SJSA1 (cell line): ENCODE measurements at regions not wholly inside any gene's neighbourhood (a gene's known extent, or its start where the extent isn't known, plus 50 kb on each side); places are given as distances from the start of the nearest gene placed in this dataset.

Source experiments
- DNase-seq, 2 experiments: peaks; one replicate each; pipeline ENCODE4 v3.0.0-alpha.2; 2015 to 2020; ENCODE audit warnings: low spot score in 2 of 2, low read depth in 1 of 2
- H3K27ac ChIP-seq: fragments of 250-450 bp; sonication (Bioruptor Pico); 2 replicates; pipeline ENCODE4 v1.5.1; 2020; ENCODE audit warnings: mild to moderate bottlenecking, moderate library complexity
- H3K27me3 ChIP-seq: fragments of 250-450 bp; sonication (Bioruptor Pico); replicated peaks from 2 replicates; pipeline ENCODE4 v1.5.1; 2020; ENCODE audit warnings: mild to moderate bottlenecking, moderate library complexity
- H3K36me3 ChIP-seq: fragments of 250-450 bp; sonication (Bioruptor Pico); 2 replicates; pipeline ENCODE4 v1.5.1; 2020; ENCODE audit warnings: mild to moderate bottlenecking
- H3K4me1 ChIP-seq: fragments of 250-450 bp; sonication (Bioruptor Pico); replicated peaks from 2 replicates; pipeline ENCODE4 v1.6.1; 2021; ENCODE audit warnings: mild to moderate bottlenecking
- H3K4me3 ChIP-seq: fragments of 250-450 bp; sonication (Bioruptor Pico); 2 replicates; pipeline ENCODE4 v1.5.1; 2020; ENCODE audit warnings: mild to moderate bottlenecking
- H3K9me3 ChIP-seq: fragments of 250-450 bp; sonication (Bioruptor Pico); replicated peaks from 2 replicates; pipeline ENCODE4 v1.5.1; 2020; ENCODE audit warnings: mild to moderate bottlenecking

- Histone ChIP-seq H3K4me3 (no peak overlapping the region), H3K9me3 (no peaks in the 10 kb centered on the region), H3K4me1 (no peaks in the 10 kb centered on the region), H3K27me3 (no peaks in the 10 kb centered on the region), H3K27ac (no peak overlapping the region), H3K36me3 (no peaks in the 10 kb centered on the region)
- no peak for DNase-seq
These were observed 86.1 kb downstream of the RAP2A start for GRCh38 chr13:97520061-97520460.

DNA sequence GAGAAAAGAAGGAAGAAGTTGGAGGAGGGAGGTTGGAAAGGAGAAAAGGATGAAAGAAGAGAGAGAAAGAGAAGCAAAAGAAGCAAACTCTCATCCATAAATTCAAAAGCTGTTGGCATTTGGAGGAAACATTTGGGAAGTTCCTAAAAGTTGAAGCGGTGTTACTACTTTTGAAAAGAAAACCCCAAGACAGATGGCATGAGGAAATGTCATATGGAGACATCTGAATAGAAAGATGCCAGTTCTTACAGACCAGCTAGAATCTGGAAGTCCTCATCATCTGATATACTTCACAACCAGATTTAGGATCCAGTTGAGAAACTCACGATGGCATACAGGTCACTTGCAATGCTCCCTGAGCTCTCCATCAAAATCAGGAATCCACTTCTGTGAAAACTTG lies 86.9 kb downstream of the RAP2A start:
- Histone ChIP-seq H3K4me3 (no peak overlapping the region), H3K36me3 (no peaks in the 10 kb centered on the region), H3K4me1 (no peaks in the 10 kb centered on the region), H3K27me3 (no peaks in the 10 kb centered on the region), H3K27ac (no peak overlapping the region), H3K9me3 (no peaks in the 10 kb centered on the region)
- no peak for DNase-seq

- Histone ChIP-seq H3K27ac (no peak overlapping the region), H3K9me3 (no peaks in the 10 kb centered on the region), H3K27me3 (no peaks in the 10 kb centered on the region), H3K4me1 (no peaks in the 10 kb centered on the region), H3K4me3 (no peak overlapping the region), H3K36me3 (no peaks in the 10 kb centered on the region)
- no peak for DNase-seq
These were observed 87.8 kb downstream of the RAP2A start for GRCh38 chr13:97521726-97522125.

- Histone ChIP-seq H3K27me3 (no peaks in the 10 kb centered on the region), H3K36me3 (no peaks in the 10 kb centered on the region), H3K4me3 (no peak overlapping the region), H3K27ac (no peak overlapping the region), H3K4me1 (no peaks in the 10 kb centered on the region), H3K9me3 (no peaks in the 10 kb centered on the region)
- no peak for DNase-seq
These were observed 88.3 kb downstream of the RAP2A start for GRCh38 chr13:97522243-97522642.

DNA sequence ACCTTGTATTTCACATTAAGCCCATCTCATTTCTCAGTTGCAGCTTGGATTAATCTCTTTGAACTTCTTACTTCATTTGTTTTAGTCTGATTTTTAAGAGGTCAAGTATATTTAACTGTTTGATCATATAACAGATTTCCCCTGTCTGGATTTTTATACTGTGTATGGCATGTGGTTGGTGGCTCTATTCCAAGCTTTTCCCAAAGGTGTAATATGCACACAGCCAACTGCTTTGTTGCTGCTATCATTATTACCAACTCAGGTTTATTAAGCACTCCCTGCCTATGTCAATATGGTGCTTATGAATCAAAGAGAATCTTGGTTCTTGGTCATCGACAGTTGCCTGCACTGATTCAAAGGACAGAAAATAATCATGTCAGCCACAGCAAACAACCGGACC lies 92.6 kb downstream of the RAP2A start:
- Histone ChIP-seq H3K27me3 (no peaks in the 10 kb centered on the region), H3K9me3 (no peaks in the 10 kb centered on the region), H3K36me3 (no peaks in the 10 kb centered on the region), H3K27ac (no peak overlapping the region), H3K4me3 (no peak overlapping the region), H3K4me1 (no peaks in the 10 kb centered on the region)
- no peak for DNase-seq

DNA sequence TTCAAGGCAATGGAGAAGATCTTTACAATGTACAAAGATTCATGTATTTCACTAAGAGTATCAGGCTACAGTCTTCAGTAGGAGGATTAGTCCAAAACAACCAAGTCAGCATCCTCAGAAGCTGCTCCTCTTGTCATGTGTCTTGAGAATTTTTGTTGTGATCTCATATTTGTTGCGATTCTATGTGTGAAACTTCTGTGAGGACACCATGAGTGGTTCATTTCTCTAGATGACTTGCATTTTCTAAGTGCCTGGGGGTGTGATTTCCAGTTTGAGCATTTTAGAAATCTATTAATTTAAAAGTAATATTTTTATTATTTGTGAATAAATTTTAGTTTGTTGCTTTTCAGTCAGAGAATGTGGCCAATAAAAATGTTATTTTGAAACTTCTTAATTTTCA lies 94.5 kb downstream of the RAP2A start:
- H3K27ac ChIP-seq: no peak overlapping the region
- DNase-seq: no peak
- no peaks in the 10 kb centered on the region for H3K9me3 ChIP-seq
- H3K4me1 ChIP-seq: no peaks in the 10 kb centered on the region
- H3K36me3 ChIP-seq: no peaks in the 10 kb centered on the region
- H3K27me3 ChIP-seq: no peaks in the 10 kb centered on the region
- H3K4me3 ChIP-seq: no peak overlapping the region

- Histone ChIP-seq H3K36me3 (no peaks in the 10 kb centered on the region), H3K27ac (no peak overlapping the region), H3K9me3 (no peaks in the 10 kb centered on the region), H3K4me3 (no peak overlapping the region), H3K27me3 (no peaks in the 10 kb centered on the region), H3K4me1 (no peaks in the 10 kb centered on the region)
- no peak for DNase-seq
These were observed 100.6 kb downstream of the RAP2A start for GRCh38 chr13:97534540-97534939.

GRCh38 chr13:97535614-97536013 lies 101.6 kb downstream of the RAP2A start:
- DNase-seq: no peak

DNA sequence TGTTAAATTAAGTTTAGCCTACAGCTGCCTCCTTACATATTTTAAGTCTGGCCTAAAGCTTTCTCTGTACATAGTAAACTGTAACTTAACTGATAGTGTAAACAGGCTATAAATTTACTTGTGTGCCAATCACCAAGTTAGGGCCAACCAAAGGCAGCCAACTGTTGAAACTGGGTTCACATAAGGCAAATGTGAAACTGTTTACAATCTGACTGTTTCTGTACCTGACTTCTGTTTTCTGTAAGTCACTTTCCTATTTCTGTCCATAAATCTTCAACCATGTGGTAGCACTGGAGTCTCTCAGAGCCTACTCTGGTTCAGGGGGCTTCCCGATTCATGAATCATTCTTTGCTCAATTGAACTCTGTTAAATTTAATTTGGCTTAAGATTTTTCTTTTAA lies 103.1 kb downstream of the RAP2A start:
- H3K27me3 ChIP-seq: no peaks in the 10 kb centered on the region
- DNase-seq: no peak

More at GRCh38 chr13:97535614-97536013, 101.6 kb downstream of the RAP2A start:
- H3K4me1 ChIP-seq: no peaks in the 10 kb centered on the region
- H3K27me3 ChIP-seq: no peaks in the 10 kb centered on the region
- H3K9me3 ChIP-seq: no peaks in the 10 kb centered on the region
- no peaks in the 10 kb centered on the region for H3K36me3 ChIP-seq
- H3K27ac ChIP-seq: no peak overlapping the region
- no peak overlapping the region for H3K4me3 ChIP-seq

DNA sequence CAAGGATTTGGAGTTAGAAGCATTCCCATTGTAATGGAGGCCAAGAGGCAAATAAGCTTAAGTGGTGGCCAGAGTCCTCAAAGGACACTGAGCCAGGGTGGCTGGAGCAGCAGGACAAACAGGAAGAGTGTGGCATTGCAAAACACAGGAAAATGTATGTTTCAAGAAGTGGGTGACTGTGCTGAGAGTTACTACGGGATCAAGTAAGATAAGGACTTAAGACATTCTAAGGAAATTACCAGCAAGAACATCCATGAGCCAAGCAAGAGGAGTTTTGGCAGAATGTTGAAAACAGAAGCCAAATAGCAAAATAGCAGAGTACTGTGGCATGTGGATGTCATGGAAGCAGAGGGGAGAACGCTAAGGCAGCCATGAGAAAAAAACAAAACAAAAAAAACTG lies 104.2 kb downstream of the RAP2A start:
- Histone ChIP-seq H3K27me3 (no peaks in the 10 kb centered on the region), H3K9me3 (no peaks in the 10 kb centered on the region), H3K27ac (no peak overlapping the region), H3K4me3 (no peak overlapping the region), H3K4me1 (no peaks in the 10 kb centered on the region), H3K36me3 (no peaks in the 10 kb centered on the region)
- DNase-seq: no peak

More for the DNA sequence above, 103.1 kb downstream of the RAP2A start:
- no peak overlapping the region for H3K27ac ChIP-seq
- H3K36me3 ChIP-seq: no peaks in the 10 kb centered on the region
- no peak overlapping the region for H3K4me3 ChIP-seq
- H3K4me1 ChIP-seq: no peaks in the 10 kb centered on the region
- H3K9me3 ChIP-seq: no peaks in the 10 kb centered on the region

DNA sequence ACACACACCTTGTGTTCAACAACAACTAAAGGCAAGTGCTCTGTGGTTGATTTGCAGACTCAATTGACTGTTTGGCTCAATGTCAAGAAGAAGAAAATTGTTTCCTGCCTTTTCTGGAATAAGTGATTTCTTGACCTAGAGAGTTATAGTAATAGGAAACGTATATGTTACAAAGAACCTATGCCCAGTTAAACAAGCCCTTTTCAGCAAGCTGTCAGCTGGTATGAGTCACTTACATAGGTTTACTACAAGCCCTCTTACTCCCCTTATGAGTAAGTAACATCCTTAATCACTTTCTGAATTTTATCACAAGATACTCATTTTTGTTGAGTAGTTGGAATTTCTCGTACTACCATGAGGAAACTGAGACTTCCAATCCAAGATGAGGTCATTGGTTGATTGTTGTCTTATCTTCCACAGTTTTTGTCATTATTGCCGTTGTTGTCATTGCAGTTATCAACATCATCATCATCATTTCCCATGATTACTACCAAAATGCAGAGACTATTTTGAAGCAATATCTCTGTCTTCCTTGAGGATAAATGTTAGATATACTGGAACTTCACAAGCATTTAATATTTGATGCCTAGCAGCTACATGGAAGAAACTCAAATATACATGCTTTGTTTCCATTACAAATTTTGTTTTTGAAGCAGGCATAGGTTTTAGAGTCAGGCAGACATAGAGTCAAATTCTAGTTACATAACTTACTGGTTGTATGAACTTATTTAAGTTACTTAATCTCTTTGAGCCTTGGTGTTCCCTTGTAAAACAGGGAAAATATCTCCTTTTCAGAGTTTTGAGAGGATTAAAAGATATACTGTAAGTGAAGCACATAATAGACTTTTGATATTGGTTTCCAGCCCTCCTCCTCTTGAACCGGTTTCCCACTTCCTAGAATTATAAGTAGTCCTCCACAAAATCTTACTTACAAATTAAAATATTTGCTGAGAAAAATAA lies 106.0 kb downstream of the RAP2A start:
- Histone ChIP-seq H3K4me1 (no peaks in the 10 kb centered on the region), H3K27me3 (no peaks in the 10 kb centered on the region), H3K27ac (no peak overlapping the region), H3K4me3 (no peak overlapping the region), H3K36me3 (no peaks in the 10 kb centered on the region), H3K9me3 (no peaks in the 10 kb centered on the region)
- no peak for DNase-seq

DNA sequence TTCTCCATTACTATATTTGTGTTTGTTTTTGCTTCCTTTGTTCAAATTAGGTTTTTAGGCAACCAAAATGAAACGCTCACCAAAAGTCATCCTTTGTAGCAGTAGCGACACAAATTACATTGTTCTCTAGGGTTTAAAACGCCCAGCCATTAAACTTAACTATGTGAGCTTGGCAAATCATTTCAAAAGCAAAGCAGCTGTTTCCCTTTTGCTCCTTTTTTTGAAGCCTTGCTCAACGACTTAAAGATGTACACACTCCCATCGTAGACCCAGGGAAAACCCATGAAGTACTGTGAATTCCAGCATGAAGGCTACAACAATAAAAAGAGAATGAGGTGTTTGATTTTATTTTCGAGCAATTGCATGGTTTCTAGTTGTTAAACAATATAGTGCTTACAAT lies 106.7 kb downstream of the RAP2A start:
- Histone ChIP-seq H3K4me1 (no peaks in the 10 kb centered on the region), H3K27ac (no peak overlapping the region), H3K36me3 (no peaks in the 10 kb centered on the region), H3K4me3 (no peak overlapping the region), H3K27me3 (no peaks in the 10 kb centered on the region), H3K9me3 (no peaks in the 10 kb centered on the region)
- DNase-seq: no peak

GRCh38 chr13:97542102-97542685 lies 108.2 kb downstream of the RAP2A start:
- Histone ChIP-seq H3K4me3 (no peak overlapping the region), H3K27ac (no peak overlapping the region), H3K36me3 (no peaks in the 10 kb centered on the region), H3K9me3 (no peaks in the 10 kb centered on the region), H3K27me3 (no peaks in the 10 kb centered on the region), H3K4me1 (no peaks in the 10 kb centered on the region)
- DNase-seq: no peak

GRCh38 chr13:97544031-97544765 lies 110.2 kb downstream of the RAP2A start:
- no peaks in the 10 kb centered on the region for H3K36me3 ChIP-seq
- H3K27me3 ChIP-seq: no peaks in the 10 kb centered on the region
- H3K27ac ChIP-seq: no peak overlapping the region
- no peaks in the 10 kb centered on the region for H3K9me3 ChIP-seq
- H3K4me3 ChIP-seq: no peak overlapping the region
- no peaks in the 10 kb centered on the region for H3K4me1 ChIP-seq
- no peak for DNase-seq
